ENCODE measurements at regions not wholly inside any gene's neighbourhood (a gene's known extent, or its start where the extent isn't known, plus 50 kb on each side); places are given as distances from the start of the nearest gene placed in this dataset.
A peak's percentile ranks its signal among the peaks of the same experiment; 100 is the strongest.

DNA sequence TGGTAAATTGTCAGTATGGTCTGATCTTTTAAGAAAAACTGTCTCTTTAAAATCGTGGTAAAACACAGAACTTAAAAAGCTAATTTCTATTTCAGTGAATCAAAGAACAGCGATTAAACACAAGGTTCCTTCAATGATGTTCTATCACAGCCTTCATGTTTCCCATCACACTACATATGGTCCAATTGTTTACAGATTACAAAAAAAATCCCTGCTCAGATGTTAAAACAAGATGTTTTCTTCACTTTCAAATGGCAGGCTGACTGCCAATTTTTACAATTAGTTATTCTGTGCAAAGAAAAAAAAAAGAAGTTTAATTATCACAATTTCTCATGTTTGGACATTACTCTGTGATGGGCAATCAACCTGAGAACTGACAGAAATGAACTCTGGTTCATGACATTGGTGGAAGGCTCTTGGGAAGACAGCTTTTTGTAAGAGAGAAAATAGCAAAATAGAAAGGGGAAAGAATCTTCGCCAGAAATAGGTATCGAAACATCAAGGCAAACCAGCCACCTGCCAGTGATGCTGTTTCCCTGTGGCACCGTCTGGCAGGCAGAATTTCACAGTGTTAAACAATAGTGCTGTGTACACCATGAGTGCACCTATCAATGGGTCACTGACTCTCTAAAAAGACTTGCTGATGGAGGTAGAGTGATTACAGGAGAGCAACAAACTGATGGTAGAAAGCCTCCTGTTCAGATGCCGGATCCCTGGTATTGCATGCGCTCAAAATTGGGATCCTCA is 1020.0 kb upstream of the ARRDC3 start:
- DNase-seq (ENCODE audit: low spot score), result no peak

DNA sequence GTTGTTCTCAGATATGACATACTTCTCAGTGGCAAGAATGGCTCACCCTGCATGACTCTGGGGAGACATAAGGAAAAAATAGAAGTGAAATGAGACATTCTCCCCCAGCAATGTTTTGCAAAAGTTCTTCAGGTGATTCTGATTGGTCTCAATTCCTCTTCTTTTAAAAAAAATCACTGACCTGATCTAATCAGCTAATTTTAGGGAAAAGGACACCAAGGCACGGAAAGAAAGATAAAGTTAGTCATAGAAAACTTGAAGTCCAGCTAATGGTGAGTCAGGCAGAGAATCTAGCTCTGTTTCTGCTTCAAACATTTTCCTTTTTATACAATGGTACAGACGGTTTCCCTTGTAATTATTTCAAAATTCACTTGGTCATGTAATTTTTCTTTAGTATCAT is 1018.9 kb upstream of the ARRDC3 start:
- no peak for DNase-seq (ENCODE audit: low spot score)

DNA sequence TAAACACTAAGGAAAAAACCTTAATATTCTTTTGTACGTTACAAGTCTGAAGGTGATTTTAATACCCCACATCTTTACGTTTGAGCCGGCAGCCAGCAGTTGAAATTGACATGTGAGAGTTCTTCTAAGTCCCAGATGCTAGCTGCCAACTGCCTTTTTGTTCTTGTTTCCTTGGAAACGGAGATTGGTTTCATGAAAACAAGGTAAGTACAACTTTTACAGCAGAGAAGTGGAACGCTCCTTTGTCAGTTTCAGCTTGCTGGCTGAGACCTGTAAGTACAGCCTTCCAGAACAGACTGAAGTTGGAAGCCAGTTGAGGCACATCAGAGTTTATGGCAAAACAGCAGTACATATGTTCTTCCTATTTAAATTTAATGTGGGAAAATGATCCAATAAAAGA is 1018.4 kb upstream of the ARRDC3 start:
- no peak for DNase-seq (ENCODE audit: low spot score)

DNA sequence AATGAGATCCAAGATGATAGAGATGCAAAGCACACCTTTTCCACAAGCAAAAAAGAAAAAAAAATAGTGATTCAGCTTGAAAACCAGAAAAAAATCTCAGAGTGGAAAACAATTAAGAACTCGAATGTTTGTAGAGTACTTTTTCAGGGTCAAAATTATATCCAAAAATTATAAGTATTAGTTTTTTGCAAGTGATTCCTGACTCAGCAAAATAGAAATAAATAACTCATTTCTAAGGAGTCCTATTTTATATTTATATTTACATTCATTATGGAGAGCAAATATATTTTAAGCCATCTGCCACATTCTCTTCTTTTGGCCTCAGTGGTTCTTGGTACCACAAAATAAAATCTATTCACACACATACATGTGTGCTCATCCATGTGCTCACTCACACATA is 1011.8 kb upstream of the ARRDC3 start:
- no peak for DNase-seq (ENCODE audit: low spot score)

DNA sequence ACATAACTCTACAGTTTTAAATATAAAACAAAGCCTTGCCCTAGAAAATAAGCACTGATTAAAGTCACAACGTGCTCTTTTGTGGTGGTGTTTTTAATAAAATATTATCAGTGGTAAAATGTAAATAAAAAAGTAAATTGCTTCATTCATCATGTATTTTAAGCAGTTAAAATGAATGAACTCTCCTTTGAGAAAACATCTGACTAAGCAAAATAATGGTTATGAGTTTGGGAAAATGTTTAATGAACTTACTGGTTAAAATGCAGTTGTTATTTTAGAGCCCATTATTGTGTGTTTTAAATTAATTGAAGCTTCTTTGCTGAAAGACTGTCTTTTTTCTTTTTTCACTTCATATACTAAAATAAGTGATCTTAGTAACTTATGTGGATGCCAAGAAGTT is 1007.5 kb upstream of the ARRDC3 start:
- no peak for DNase-seq (ENCODE audit: low spot score)

DNA sequence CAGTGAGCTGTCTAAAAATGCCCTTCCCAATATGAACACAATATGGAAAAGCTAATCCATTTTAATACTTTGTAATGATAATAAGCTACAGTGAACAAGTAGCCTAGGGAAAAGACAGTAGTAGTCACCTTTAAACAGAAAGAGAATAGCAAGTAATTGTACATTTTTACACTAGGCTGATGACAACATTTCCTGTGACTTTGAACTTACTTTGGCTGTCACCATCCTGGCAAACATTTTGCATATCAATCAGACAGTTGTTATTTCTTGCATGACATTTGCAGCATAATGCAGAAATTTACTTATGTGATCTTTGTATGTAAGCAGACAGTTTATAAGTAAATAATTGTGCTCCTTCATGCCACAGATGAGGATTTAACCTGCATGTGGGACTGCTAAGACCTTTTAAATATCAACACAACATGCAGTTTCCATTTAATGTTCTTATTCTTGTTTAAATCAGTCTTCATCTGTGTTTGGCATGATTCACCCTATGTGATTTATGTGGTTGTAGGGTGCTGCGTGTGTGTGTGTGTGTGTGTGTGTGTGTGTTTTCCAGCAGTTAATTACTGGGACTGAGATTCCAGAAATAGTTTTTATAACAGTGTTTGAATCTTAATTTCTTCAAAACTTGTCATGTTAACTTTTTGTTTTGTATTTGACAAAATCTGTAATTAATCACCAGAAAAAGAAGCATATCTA is 997.1 kb upstream of the ARRDC3 start:
- DNase-seq (ENCODE audit: low spot score), result no peak

DNA sequence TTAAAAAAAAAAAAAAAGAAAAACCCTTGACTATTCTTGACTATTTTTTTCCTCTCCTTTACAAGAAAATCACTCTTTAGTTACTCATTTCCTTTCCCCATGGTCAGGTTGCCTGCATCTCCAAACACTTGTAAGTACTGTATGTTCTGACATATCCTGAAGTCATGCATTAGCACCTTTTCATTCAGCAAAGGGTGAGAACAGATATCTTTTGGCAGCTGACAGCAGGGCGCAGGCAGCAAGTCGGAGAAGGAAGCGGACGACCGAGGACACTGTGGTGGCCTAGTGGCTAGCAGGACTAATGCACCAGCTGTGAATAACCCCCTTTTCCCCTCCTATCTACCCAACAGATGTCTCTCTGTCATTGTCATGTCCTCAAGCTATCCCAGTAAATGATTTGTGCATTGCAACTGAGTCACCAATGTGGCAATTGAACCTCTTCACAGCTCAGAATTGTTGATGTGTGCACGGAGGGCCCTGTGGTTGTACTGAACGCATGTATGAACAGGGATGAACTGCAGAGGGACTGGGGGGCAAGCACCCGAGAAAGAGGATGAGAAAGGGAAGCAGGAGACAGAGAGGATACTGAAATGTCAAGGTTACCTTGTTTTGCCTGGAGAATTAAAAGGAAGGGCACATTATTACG is 996.0 kb upstream of the ARRDC3 start:
- no peak for DNase-seq (ENCODE audit: low spot score)

DNA sequence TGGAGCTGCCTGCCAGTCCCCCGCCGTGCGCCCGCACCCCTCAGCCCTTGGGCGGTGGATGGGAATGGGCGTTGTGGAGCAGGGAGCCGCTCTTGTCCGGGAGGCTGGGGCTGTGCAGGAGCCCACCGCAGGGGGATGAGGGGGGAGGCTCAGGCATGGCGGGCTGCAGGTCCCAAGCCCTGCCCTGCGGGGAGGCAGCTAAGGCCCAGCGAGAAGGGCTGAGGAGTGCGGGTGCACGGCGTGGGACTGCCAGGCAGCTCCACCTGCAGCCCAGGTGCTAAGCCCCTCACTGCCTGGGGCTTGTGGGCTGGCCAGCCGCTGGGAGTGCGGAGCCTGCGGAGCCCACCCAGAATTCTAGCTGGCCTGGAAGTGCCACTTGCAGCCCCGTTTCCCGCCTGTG is 991.7 kb upstream of the ARRDC3 start:
- no peak for DNase-seq (ENCODE audit: low spot score)

DNA sequence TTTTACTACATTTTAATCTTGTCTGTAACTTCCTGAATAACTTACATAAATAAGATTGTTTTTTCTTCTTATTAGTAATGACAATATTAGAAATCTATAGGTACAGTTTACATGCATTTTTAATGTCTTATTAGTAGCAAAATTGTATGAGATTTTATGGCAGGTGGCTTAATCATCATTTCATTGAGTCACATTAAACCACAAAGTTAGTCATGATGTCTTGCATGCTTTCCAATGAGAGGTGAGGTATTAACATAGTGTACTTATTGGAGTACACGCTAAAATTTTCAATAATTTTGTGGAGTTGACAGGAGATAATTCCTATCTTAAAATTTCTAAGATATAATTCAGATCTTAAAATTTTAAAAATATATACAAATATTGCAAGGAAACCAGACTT is 989.6 kb upstream of the ARRDC3 start:
- DNase-seq (ENCODE audit: low spot score), result no peak

DNA sequence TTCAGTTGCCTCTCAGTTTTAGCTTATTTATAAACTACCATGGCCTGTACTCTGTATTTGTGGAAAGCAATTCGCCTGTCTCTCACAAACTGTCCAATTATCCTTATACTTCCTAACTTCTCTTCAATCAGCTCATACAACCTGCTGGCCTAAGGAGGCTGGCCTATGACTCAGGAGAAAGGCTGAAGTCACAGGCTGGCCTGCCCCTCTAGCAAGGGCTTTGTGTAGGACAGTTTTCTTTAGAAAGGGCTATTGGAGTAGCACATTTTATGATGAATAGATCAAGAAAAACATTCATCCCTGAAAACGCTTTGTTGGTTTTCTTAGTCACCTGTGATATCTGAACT is 988.7 kb upstream of the ARRDC3 start:
- DNase-seq (ENCODE audit: low spot score), result no peak

DNA sequence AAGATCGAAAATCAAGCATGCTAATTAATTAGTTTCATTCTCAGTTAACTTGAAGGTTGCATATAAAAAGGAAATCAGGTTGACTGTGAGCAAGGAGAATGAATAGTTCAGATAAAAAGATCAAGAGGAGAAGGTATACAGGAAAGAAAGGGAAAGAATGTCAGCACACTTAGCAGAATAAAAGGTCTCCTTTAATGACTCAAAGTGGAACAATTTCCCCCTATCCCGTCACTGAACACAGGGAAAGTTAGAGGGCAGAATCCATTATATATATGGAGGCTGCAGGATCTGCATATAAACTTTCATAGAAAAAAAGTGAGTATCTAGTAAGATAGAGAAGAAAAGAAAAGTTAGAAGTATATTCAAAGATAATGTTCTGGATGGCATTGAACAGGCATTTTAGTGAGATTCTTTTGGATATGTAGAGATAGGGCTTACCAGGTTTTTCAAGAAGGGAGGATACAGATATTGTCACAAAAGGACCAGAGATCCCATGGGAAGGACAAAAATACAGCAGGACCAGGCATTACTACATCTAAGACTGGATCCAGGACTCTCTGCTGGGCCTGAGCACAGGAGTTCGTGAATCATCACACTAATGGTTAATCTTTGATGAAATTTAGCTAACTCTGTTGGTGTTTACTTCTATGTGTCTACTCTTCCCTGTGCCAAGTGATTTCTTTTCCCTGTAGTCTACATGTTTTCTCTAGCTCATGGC is 988.2 kb upstream of the ARRDC3 start:
- no peak for DNase-seq (ENCODE audit: low spot score)

DNA sequence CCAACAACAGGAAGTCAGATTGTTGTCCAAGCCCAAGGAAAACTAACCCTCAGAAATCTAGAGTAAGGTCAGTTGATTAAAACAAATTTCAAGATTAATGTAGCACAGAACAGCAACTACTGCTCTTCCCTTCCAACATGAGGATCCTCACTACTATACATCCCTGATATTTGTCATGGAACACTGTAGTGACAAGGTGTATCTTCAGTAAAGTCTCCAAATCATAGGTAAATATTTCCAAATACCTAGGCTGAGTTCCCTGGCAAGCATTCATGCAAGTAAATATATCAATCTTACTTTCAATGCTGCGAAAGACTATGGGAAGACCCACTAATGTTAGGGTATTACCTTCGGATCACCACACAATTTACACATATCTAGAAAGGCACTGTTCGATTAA is 986.9 kb upstream of the ARRDC3 start:
- no peak for DNase-seq (ENCODE audit: low spot score)

DNA sequence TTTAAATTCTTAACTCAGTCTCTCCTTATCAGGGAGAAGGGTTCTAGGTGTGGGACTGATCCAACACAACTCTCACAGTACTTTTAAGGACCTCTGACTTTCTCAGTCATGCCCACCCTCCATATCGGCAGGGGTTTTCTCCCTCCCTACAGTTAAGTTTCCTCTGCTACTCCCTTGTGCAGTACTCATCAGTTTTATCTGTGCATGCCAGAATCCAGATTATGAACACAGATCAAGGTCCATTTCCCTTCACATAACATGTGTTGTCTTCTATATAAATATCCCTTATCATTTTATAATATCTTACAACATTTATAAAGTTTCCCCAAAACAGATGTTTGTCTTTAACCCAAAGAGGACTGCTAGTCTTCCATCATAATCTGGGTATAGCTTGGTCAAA is 986.5 kb upstream of the ARRDC3 start:
- DNase-seq (ENCODE audit: low spot score), result no peak

DNA sequence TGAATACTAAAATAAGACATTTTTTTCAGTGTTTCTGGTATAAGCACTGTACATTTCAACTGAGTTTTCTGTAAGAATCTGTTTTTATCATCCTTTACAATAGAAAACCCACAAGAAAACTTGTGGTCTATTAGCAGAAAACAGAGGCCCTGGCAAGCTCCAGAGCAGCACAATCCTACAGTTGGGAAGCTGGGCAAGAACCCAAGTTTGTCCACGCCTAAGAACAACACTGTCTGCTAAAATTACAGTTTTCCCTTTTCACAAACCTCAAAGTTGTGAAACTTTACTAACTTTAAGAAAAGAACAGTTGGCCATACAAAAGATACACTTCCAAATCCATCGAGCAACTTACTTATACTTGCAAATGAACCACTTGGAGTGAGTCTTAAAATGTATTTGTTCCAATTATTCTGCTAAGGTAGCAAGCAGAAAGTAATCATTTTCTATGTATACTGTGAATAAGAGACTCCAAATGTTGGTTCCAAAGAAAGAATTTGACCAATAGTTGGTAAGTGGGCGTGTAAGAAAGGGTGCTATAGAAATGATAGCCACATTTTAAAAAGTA is 982.0 kb upstream of the ARRDC3 start:
- no peak for DNase-seq (ENCODE audit: low spot score)

DNA sequence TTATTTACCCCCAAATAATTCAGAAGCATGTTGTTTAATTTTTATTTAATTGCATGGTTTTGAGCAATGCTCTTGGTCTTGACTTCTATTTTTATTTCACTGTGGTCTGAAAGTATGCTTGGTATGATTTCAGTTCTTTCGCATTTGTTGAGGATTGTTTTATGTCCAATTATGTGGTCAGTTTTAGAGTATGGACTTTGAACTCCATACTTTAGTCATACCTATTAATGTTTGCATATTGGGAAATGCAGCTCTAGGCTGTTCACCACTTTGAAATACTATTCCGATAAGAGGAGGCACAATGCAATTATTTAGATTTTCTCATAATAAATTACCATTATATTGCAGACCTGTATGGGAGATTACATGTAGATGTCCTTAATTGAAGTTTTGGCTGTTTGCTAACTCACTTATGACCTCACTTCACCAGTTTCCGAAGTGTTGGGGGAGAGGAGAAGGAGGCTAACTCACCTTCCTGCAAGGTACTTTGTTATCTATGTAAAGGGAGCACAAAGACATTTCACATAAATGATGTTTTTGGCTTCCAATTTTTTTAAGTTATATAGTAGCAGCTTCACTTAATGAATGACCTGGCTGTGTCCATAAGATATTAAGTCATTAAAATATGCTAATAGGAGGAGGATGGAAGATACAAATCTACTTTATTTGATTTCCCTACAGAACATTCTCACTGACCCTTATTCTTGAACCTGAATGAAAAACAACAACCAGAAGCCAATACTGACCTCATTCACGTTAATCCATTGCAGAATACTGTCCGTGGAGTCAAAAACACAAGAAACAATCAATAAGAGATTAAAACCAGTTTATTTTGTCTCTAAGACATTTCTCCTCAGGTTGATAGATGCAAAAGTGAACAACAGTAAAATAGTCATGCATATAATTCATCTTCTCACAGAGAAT is 970.3 kb upstream of the ARRDC3 start:
- DNase-seq (ENCODE audit: low spot score), result peak; percentile 22

DNA sequence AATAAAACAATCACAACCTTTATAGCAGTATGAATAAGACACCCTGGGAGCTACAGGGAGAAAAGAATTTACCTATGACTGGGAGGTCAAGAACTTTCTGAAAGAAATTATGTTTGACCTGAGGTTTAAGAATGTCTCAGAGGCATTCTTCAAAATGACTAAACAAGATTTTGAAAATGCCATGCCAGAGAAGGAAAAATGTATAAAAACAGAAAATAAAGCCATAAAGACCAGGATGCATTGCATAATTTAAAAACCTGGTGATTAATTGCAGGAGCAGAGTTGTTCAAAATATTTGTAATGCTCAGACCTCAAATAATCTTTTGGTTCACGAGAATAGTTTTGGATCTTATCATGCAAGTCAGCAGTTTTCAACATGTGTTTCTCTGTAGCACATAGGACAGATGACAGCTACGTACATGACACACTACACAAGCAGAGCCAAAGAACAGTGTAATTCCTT is 954.7 kb upstream of the ARRDC3 start:
- no peak for DNase-seq (ENCODE audit: low spot score)

DNA sequence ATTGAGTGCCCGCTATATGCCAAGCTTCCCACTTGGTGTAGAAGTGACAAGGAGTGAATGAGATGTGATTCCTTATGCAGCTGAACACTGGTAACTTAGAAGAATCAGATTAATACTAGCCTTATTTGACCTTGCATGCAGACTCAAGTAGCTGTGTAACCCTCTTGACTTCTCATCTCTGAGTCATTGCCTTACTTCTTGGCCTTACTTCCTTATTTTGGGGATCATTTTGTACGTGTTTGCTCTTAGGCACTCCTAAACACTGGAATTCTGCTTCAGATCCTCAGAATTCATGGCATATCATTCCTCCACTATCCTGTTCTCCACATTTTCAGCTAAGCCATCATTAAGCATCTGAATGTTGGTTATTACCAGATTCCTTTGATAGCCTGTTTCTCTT is 948.9 kb upstream of the ARRDC3 start:
- DNase-seq (ENCODE audit: low spot score), result no peak

DNA sequence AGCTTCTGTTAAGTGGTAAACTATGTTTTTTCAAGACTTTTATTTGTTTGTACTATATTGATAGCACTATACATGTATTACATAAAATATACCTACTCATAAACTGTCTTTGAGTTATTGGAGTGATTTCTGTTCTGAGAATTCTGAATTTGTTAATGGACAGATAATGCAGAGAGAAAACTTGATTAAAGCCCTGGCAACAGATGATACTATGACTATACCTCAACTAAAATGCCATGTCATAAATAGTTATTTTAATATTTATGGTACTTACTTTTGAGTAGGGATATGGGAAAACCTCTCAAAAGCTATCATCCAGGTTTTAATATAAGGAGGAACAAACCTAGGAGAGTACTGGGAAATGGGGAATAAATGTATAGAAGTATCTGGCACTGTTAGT is 947.2 kb upstream of the ARRDC3 start:
- no peak for DNase-seq (ENCODE audit: low spot score)

DNA sequence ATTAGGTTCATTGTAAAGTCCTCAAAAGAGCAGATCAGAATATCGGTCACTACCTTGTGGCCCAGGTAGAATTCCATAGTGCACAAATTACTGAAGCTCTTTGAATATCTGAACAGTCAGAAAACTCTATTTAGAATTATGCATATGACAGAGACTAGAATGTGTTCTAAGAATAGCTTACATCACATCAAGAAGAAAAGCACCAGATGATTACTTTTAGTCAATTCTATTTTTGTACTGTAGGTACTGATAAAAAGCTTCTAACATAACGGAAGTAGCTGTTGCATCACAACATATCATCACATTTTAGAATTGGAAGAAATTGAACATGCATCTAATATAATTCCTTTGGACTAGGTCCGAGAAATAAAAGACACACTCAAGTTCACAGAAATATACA is 946.6 kb upstream of the ARRDC3 start:
- DNase-seq (ENCODE audit: low spot score), result no peak

DNA sequence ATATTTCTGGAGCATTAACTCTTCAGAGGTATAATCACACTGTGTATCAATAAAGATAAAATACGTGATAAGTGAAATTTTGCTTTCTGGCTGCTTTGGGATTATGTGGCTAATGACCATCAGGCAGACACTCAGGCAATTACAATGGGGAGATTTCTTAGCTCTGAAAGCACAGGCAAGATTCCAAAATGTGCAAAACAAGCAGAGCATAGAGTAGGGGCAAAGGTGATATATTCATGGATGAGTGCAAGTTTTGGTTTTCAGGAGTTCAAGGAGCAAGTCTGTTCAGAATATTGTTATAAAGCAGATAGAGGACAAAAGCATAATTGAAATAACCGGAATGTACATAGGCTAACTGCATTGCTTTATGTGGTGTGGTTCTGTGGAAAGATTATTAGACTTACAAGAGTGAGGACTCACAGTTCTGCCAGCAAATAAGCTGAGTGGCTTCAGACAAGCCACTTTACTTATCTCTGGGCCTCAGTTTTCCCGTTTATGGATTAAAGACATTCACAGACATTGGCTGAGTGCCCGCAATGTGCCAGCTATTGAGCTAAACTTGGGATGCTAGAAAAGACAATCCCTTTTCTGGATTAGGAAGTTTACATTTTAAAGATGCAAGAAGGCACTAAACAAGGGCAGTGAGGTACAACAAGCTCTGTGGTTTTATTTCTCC is 945.6 kb upstream of the ARRDC3 start:
- no peak for DNase-seq (ENCODE audit: low spot score)

DNA sequence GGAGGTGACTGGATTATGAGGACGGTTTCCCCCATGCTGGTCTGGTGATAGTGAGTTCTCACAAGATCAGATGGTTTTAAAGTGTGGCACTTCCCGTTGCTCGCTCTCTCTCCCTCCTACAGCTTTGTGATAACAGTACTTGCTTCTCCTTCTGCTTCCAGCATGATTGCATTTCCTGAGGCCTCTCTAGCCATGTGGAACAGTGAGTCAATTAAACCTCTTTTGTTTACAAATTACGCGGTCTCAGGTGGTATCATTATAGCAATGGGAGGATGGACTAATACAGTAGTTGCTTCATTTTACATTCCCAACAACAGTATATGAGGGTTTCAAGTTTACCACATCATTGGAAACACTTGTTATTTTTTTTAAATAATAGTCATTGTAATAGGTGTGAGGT is 937.3 kb upstream of the ARRDC3 start:
- DNase-seq (ENCODE audit: low spot score), result no peak

All from HuH-7 (cell line).